ENCODE measurements at regions not wholly inside any gene's neighbourhood (a gene's known extent, or its start where the extent isn't known, plus 50 kb on each side); places are given as distances from the start of the nearest gene placed in this dataset.

DNA sequence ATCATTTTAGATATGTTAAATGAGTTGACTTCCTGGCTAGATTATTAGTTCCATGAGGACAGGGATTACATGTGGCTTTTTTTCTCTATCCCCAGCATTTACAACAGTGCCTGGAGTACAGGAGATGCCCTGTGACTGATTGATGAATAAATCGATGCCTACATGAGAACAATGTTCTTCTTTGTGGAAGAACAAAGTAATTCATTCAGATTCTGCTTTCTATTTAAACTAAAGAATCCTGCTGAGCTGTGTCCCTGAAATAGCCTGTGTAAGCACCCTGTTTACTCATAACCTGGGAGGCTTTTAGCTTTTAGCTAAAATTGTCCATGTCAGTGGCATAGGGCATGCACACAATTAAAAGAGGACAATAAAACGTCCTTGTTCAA is 125.1 kb upstream of the BTBD3 start:
- ChIA-PET POLR2A (ENCODE audit: partially characterized antibody) (no interaction called here), CTCF (ENCODE audit: partially characterized antibody) (no interaction called here)
- WGBS, 2 experiments (ENCODE audit: extremely low coverage in 1 of 2, insufficient coverage in 1 of 2, insufficient read length in 1 of 2, insufficient replicate concordance in 2 of 2, low coverage in 1 of 2, low lambda C conversion rate in 2 of 2, missing lambda C conversion rate in 1 of 2) = 76% methylated on average over 2 of the region's 2 CpGs; no CpG with 5 or more reads in 1 of the 2 experiments
- no peak overlapping the region for H2BK5ac ChIP-seq (ENCODE audit: low read depth, low read length)
- H3K9ac ChIP-seq (replicated peaks in 1 of 4; ENCODE audit: extremely low read depth in 1 of 4, low read depth in 3 of 4, low read length in 3 of 4) = no peak overlapping the region
- no peak for DNase-seq (ENCODE audit: low read depth in 1 of 2, low spot score in 2 of 2)
- no peaks in the 10 kb centered on the region for H3K79me2 ChIP-seq (ENCODE audit: control insufficient read depth in 1 of 2, insufficient read depth in 2 of 2, low read length in 2 of 2)
- H3K18ac ChIP-seq (ENCODE audit: extremely low read depth, low read length) = no peak overlapping the region
- no peak overlapping the region for H3K23ac ChIP-seq (ENCODE audit: insufficient read length)
- H2BK15ac ChIP-seq (ENCODE audit: low read length) = no peak overlapping the region
- no peak overlapping the region for H2BK120ac ChIP-seq (replicated peaks; ENCODE audit: low read depth, low read length)
- no peak overlapping the region for H3K56ac ChIP-seq (replicated peaks; ENCODE audit: insufficient read length, low read depth, low read length)
- peaks cover 2 to 12% (median 4%) of the 10 kb centered on the region in 4 experiments; a peak in 4 of 7 replicates for H3K4me1 ChIP-seq (replicated peaks in 1 of 4; ENCODE audit: control insufficient read depth in 3 of 4, insufficient read depth in 4 of 4, low read length in 3 of 4)
- H2BK20ac ChIP-seq (ENCODE audit: low read length) = no peak overlapping the region
- no peak overlapping the region for H2AFZ ChIP-seq (ENCODE audit: low read length)
- H3K27me3 ChIP-seq (replicated peaks in 1 of 4; ENCODE audit: control insufficient read depth in 3 of 4, extremely low read depth in 1 of 4, insufficient read depth in 3 of 4, low read length in 3 of 4) = no peaks in the 10 kb centered on the region
- no peak overlapping the region for H3K4me2 ChIP-seq (ENCODE audit: insufficient read depth in 1 of 2, low read depth in 2 of 2, low read length in 2 of 2)
- H4K91ac ChIP-seq (replicated peaks; ENCODE audit: insufficient read length, low read length) = no peak overlapping the region
- no peak overlapping the region for H4K5ac ChIP-seq (ENCODE audit: insufficient read length, low read depth, low read length)
- FAIRE-seq = no peak
- H3K79me1 ChIP-seq (ENCODE audit: low read depth, low read length) = no peaks in the 10 kb centered on the region
- H3K27ac ChIP-seq (ENCODE audit: low read depth, low read length) = no peak overlapping the region
- no peaks in the 10 kb centered on the region for H4K20me1 ChIP-seq (replicated peaks in 1 of 2; ENCODE audit: control insufficient read depth in 1 of 2, insufficient read depth in 2 of 2, low read length in 2 of 2)
- no peaks in the 10 kb centered on the region for H3K9me3 ChIP-seq (ENCODE audit: insufficient read depth in 2 of 2, low read depth in 1 of 2, low read length in 1 of 2)
- H2BK12ac ChIP-seq (ENCODE audit: low read depth, low read length) = no peak overlapping the region
- H3K36me3 ChIP-seq (ENCODE audit: control insufficient read depth in 2 of 4, insufficient read depth in 4 of 4, low read length in 3 of 4) = no peaks in the 10 kb centered on the region
- H3K4ac ChIP-seq (replicated peaks; ENCODE audit: insufficient read length, low read depth, low read length) = no peak overlapping the region
- no peak overlapping the region for H3K4me3 ChIP-seq (ENCODE audit: extremely low read depth in 1 of 4, insufficient read depth in 2 of 4, low read depth in 3 of 4, low read length in 4 of 4)
- H4K8ac ChIP-seq (ENCODE audit: extremely low read depth, insufficient read depth, low read length) = no peak overlapping the region
- H2AK5ac ChIP-seq (ENCODE audit: low read depth, low read length) = no peak overlapping the region
- no peak overlapping the region for H3K14ac ChIP-seq (ENCODE audit: insufficient read length)
- H3K23me2 ChIP-seq (ENCODE audit: low read depth, low read length) = no peaks in the 10 kb centered on the region; the same call in 1 of the 2 replicates
- TF ChIP-seq GABPA (IDR thresholded peaks at IDR 0.05; ENCODE audit: borderline replicate concordance, insufficient read depth, low read length) (no peak), POLR2A (IDR thresholded peaks at IDR 0.05; ENCODE audit: control extremely low read depth in 1 of 2, low read depth in 2 of 2, low read length in 2 of 2) (no peak), RBBP5 (IDR thresholded peaks at IDR 0.05; ENCODE audit: borderline replicate concordance, low read depth, low read length) (no peak), CHD1 (IDR thresholded peaks at IDR 0.05; ENCODE audit: low read depth, low read length) (no peak), KDM4A (IDR thresholded peaks at IDR 0.05; ENCODE audit: low read depth, low read length, severe bottlenecking) (no peak), EGR1 (IDR thresholded peaks at IDR 0.05; ENCODE audit: borderline replicate concordance, low read depth, low read length) (no peak), CHD2 (IDR thresholded peaks at IDR 0.05; ENCODE audit: low read length) (no peak), GTF2F1 (IDR thresholded peaks at IDR 0.05; ENCODE audit: borderline replicate concordance, low read depth, low read length) (no peak), BRCA1 (IDR thresholded peaks at IDR 0.05; ENCODE audit: low read depth, low read length) (no peak), SP1 (IDR thresholded peaks at IDR 0.05; ENCODE audit: low read depth, low read length) (no peak), MAX (IDR thresholded peaks at IDR 0.05) (no peak), SIRT6 (IDR thresholded peaks at IDR 0.05; ENCODE audit: low read length) (no peak), TBP (IDR thresholded peaks at IDR 0.05; ENCODE audit: low read depth, low read length) (no peak)
- TF ChIP-seq, protein P1, sequence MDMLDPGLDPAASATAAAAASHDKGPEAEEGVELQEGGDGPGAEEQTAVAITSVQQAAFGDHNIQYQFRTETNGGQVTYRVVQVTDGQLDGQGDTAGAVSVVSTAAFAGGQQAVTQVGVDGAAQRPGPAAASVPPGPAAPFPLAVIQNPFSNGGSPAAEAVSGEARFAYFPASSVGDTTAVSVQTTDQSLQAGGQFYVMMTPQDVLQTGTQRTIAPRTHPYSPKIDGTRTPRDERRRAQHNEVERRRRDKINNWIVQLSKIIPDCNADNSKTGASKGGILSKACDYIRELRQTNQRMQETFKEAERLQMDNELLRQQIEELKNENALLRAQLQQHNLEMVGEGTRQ (IDR thresholded peaks at IDR 0.05; ENCODE audit: low read length) = no peak

Measured in H1 (cell line).